WTC11 (cell line): ENCODE measurements at regions not wholly inside any gene's neighbourhood (a gene's known extent, or its start where the extent isn't known, plus 50 kb on each side); places are given as distances from the start of the nearest gene placed in this dataset.

Experiments used
- ATAC-seq: fragments of 200-7000 bp; cut with Tn5 transposase; 2 replicates; pipeline ENCODE4 v1.10.0; 2021; ENCODE audit warnings: mild to moderate bottlenecking, moderate library complexity
- CTCF ChIA-PET: fragments of 300-600 bp; sonication (Branson Sonifier 250); formaldehyde crosslinking; loops from one replicate; lab custom pipeline; 2021; ENCODE audit warnings: antibody characterized with exemption; lab: Charles Lee
- POLR2A ChIA-PET: fragments of 350-600 bp; sonication (Branson Sonifier 250); formaldehyde crosslinking; loops from one replicate; lab custom pipeline; 2021; ENCODE audit warnings: antibody characterized with exemption; lab: Charles Lee
- DNase-seq: peaks from one replicate; pipeline ENCODE4 v3.0.0; 2021; ENCODE audit warnings: low spot score
- H3K27ac Mint-ChIP-seq: 2 replicates; pipeline ENCODE4 v1.8.0; 2021; ENCODE audit warnings: mixed read lengths
- H3K27me3 Mint-ChIP-seq: 2 replicates; pipeline ENCODE4 v1.8.0; 2021; ENCODE audit warnings: low read depth, mild to moderate bottlenecking, moderate library complexity, mixed read lengths
- H3K36me3 Mint-ChIP-seq: 2 replicates; pipeline ENCODE4 v1.8.0; 2021; ENCODE audit warnings: mixed read lengths
- H3K4me1 Mint-ChIP-seq: 2 replicates; pipeline ENCODE4 v1.8.0; 2022; ENCODE audit warnings: mixed read lengths
- H3K4me3 Mint-ChIP-seq: 2 replicates; pipeline ENCODE4 v1.8.0; 2021; ENCODE audit warnings: mild to moderate bottlenecking, moderate library complexity, mixed read lengths
- H3K9me3 Mint-ChIP-seq: 2 replicates; pipeline ENCODE4 v1.8.0; 2021; ENCODE audit warnings: mixed read lengths
- ETV6 ChIP-seq: sonication (generic); formaldehyde crosslinking; IDR thresholded peaks from 2 replicates; pipeline ENCODE4 v1.8.1; 2022; ENCODE audit warnings: mild to moderate bottlenecking, missing genetic modification reagents
- GTF2I ChIP-seq: fragments of 250-450 bp; sonication (Bioruptor Pico); conservative IDR thresholded peaks from 2 replicates; pipeline ENCODE4 v1.4.0; 2021; ENCODE audit warnings: mild to moderate bottlenecking
- JAZF1 ChIP-seq: fragments of 250-450 bp; sonication (Bioruptor Pico); IDR thresholded peaks from 2 replicates; pipeline ENCODE4 v1.9.0; 2021; ENCODE audit warnings: moderate library complexity, mild to moderate bottlenecking, inconsistent platforms
- KAT7 ChIP-seq: sonication (generic); formaldehyde crosslinking; IDR thresholded peaks from 2 replicates; pipeline ENCODE4 v1.8.1; 2023; ENCODE audit warnings: missing genetic modification reagents, mild to moderate bottlenecking, borderline replicate concordance
- NR3C1 ChIP-seq: sonication (generic); formaldehyde crosslinking; conservative IDR thresholded peaks from 2 replicates; pipeline ENCODE4 v1.8.1; 2023; ENCODE audit warnings: low read depth, mild to moderate bottlenecking, missing genetic modification reagents
- SMAD4 ChIP-seq: sonication (generic); formaldehyde crosslinking; IDR thresholded peaks from 2 replicates; pipeline ENCODE4 v1.8.0; 2022; ENCODE audit warnings: mild to moderate bottlenecking, missing genetic modification reagents
- SOX15 ChIP-seq: fragments of 250-450 bp; sonication (Bioruptor Pico); IDR thresholded peaks from 2 replicates; pipeline ENCODE4 v1.9.0; 2021; ENCODE audit warnings: mild to moderate bottlenecking
- TEAD4 ChIP-seq: sonication (generic); formaldehyde crosslinking; IDR thresholded peaks from 2 replicates; pipeline ENCODE4 v1.8.0; 2022; ENCODE audit warnings: mild to moderate bottlenecking, missing genetic modification reagents
- ZNF317 ChIP-seq: sonication (generic); formaldehyde crosslinking; IDR thresholded peaks from 2 replicates; pipeline ENCODE4 v1.8.1; 2023; ENCODE audit warnings: low read depth, mild to moderate bottlenecking, moderate library complexity, missing genetic modification reagents, borderline replicate concordance
- TF ChIP-seq, protein P1 (sequence below): sonication (generic); formaldehyde crosslinking; IDR thresholded peaks from 2 replicates; pipeline ENCODE4 v1.8.0; 2022; ENCODE audit warnings: mild to moderate bottlenecking, missing genetic modification reagents
- TF ChIP-seq, protein P2 (sequence below): fragments of 250-450 bp; sonication (Bioruptor Pico); IDR thresholded peaks from 2 replicates; pipeline ENCODE4 v1.8.0; 2021; ENCODE audit warnings: mild to moderate bottlenecking
- TF ChIP-seq, protein P3 (sequence below): sonication (generic); formaldehyde crosslinking; IDR thresholded peaks from 2 replicates; pipeline ENCODE4 v1.8.0; 2022; ENCODE audit warnings: missing genetic modification reagents
- TF ChIP-seq, protein P4 (sequence below): sonication (generic); formaldehyde crosslinking; IDR thresholded peaks from 2 replicates; pipeline ENCODE4 v1.8.1; 2022; ENCODE audit warnings: missing genetic modification reagents, borderline replicate concordance
- TF ChIP-seq, protein P5 (sequence below): fragments of 250-450 bp; sonication (Bioruptor Pico); conservative IDR thresholded peaks from 2 replicates; pipeline ENCODE4 v1.9.0; 2021; ENCODE audit warnings: mild to moderate bottlenecking

DNA sequence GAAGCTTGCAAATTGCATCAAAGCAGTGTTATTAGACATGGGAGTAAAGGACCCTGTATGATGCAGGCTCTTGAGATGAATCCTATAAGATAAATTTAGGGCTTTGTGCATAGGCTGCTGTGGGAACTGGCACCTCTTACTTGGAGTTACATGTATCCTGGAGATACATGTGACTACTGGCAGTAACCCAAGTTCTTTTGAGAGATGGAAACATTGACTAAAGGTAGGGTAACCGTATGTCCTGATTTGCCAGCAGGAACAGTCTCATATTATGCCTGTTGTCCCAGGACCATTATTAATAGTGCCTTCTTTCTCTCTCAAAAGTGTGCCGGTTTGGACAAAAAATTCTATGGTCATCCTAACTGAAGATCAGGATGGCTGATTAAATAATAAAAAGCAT, 195.4 kb downstream of the LACC1 start (continued):
- TF ChIP-seq SOX15 (CRISPR knock-in tag) (no peak), JAZF1 (CRISPR knock-in tag) (no peak)

DNA sequence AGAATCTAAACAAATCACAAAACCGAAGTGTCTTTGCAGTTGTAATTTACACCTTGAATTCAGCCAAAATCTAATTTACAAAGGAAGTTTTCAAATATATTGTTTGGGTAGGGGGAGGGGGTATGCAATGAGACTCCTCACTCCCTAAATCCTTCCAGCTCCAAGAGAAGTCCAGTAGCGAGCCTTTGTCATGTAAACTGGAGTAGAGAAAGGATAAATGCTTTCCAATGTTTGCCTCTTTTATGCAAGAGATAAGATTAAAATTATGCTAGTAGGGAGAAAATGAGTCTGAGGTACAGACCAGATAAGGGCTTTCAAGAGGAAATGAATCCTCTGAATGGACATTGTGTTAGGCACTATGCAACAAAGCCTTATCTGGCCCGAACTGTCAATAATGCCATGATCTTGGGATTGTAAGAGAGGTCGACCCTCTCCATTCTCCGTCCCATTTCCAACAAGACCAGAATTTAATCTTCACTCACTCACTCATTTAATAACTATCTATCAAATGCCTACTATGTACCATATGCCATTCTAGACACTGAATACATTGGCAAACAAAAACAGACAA, 199.2 kb downstream of the LACC1 start:
- peaks cover 37% of the 10 kb centered on the region for H3K9me3 Mint-ChIP-seq
- ChIA-PET POLR2A (interaction anchor here (1.1 kb wide), 1 partner anchor 358 kb away, joined by 3 read pairs; no protein-coding TSS in a partner anchor), CTCF (interaction anchor here (0.7 kb wide), 1 partner anchor 115 kb away, joined by 3 read pairs; no protein-coding TSS in a partner anchor)
- DNase-seq: no peak
- peak overlapping the region; percentile 43 for H3K4me3 Mint-ChIP-seq
- H3K27me3 Mint-ChIP-seq: peaks cover 19% of the 10 kb centered on the region
- peaks cover 29% of the 10 kb centered on the region for H3K36me3 Mint-ChIP-seq
- peak; percentile 43; the same call in 1 of the 2 replicates for TF ChIP-seq ETV6
- TF ChIP-seq ZNF317 (CRISPR knock-in tag): no peak
- TF ChIP-seq, protein P1, sequence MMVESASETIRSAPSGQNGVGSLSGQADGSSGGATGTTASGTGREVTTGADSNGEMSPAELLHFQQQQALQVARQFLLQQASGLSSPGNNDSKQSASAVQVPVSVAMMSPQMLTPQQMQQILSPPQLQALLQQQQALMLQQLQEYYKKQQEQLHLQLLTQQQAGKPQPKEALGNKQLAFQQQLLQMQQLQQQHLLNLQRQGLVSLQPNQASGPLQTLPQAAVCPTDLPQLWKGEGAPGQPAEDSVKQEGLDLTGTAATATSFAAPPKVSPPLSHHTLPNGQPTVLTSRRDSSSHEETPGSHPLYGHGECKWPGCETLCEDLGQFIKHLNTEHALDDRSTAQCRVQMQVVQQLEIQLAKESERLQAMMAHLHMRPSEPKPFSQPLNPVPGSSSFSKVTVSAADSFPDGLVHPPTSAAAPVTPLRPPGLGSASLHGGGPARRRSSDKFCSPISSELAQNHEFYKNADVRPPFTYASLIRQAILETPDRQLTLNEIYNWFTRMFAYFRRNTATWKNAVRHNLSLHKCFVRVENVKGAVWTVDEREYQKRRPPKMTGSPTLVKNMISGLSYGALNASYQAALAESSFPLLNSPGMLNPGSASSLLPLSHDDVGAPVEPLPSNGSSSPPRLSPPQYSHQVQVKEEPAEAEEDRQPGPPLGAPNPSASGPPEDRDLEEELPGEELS: peak; percentile 35; the same call in 1 of the 2 replicates
- TF ChIP-seq, protein P2, sequence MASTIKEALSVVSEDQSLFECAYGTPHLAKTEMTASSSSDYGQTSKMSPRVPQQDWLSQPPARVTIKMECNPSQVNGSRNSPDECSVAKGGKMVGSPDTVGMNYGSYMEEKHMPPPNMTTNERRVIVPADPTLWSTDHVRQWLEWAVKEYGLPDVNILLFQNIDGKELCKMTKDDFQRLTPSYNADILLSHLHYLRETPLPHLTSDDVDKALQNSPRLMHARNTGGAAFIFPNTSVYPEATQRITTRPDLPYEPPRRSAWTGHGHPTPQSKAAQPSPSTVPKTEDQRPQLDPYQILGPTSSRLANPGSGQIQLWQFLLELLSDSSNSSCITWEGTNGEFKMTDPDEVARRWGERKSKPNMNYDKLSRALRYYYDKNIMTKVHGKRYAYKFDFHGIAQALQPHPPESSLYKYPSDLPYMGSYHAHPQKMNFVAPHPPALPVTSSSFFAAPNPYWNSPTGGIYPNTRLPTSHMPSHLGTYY (CRISPR knock-in tag): no peak
- TF ChIP-seq, all 79 proteins: peak for 2
- Mint-ChIP-seq H3K4me1 (peaks cover 31% of the 10 kb centered on the region), H3K27ac (peak overlapping the region; percentile 56)
- ATAC-seq: peak; percentile 84

DNA sequence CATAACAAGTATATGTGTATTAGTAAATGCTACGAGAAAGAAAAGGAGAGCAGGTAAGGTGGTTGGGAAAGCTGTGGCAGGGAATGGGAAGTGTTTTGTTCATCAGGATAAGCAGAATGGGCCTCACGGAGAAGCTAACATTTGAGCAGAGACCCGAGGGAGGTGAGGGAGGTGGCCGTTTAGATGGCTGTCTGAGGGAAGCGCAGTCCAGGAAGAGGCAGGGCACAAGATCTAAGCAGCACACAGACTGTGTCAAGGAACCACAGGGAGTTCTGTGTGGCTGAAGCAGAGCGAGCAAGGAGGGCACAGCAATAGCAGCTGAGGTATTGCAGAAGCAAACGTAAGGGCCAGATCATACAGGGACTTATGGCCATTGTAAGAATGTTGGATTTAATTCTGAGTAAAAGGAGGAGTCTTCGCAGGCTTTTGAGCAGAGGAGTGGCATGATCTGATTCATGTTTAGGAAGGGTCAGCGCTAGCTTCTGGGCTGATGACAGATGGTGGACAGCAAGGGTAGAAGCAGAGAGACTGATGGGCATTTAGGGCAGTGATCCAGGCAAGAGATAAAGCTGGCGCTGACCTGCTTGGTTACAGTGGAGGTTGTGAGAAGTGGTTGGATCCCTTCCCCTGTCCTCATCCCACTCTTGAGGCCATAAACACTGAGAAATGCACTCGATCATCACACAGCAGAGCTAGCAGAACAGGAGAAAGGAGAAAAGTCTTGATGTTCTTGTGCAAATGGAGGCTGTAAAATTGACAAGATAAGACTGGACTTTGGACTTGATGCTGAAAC, 199.9 kb downstream of the LACC1 start:
- ATAC-seq: peak; percentile 66

More for the DNA sequence above, 199.9 kb downstream of the LACC1 start:
- H3K4me1 Mint-ChIP-seq: peaks cover 31% of the 10 kb centered on the region
- TF ChIP-seq NR3C1 (no peak), TEAD4 (CRISPR knock-in tag) (no peak), KAT7 (no peak), GTF2I (CRISPR knock-in tag) (no peak), ZNF317 (CRISPR knock-in tag) (no peak), SMAD4 (no peak)
- TF ChIP-seq, protein P1: no peak
- TF ChIP-seq, protein P3, sequence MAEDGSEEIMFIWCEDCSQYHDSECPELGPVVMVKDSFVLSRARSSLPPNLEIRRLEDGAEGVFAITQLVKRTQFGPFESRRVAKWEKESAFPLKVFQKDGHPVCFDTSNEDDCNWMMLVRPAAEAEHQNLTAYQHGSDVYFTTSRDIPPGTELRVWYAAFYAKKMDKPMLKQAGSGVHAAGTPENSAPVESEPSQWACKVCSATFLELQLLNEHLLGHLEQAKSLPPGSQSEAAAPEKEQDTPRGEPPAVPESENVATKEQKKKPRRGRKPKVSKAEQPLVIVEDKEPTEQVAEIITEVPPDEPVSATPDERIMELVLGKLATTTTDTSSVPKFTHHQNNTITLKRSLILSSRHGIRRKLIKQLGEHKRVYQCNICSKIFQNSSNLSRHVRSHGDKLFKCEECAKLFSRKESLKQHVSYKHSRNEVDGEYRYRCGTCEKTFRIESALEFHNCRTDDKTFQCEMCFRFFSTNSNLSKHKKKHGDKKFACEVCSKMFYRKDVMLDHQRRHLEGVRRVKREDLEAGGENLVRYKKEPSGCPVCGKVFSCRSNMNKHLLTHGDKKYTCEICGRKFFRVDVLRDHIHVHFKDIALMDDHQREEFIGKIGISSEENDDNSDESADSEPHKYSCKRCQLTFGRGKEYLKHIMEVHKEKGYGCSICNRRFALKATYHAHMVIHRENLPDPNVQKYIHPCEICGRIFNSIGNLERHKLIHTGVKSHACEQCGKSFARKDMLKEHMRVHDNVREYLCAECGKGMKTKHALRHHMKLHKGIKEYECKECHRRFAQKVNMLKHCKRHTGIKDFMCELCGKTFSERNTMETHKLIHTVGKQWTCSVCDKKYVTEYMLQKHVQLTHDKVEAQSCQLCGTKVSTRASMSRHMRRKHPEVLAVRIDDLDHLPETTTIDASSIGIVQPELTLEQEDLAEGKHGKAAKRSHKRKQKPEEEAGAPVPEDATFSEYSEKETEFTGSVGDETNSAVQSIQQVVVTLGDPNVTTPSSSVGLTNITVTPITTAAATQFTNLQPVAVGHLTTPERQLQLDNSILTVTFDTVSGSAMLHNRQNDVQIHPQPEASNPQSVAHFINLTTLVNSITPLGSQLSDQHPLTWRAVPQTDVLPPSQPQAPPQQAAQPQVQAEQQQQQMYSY (CRISPR knock-in tag): no peak
- TF ChIP-seq, protein P4, sequence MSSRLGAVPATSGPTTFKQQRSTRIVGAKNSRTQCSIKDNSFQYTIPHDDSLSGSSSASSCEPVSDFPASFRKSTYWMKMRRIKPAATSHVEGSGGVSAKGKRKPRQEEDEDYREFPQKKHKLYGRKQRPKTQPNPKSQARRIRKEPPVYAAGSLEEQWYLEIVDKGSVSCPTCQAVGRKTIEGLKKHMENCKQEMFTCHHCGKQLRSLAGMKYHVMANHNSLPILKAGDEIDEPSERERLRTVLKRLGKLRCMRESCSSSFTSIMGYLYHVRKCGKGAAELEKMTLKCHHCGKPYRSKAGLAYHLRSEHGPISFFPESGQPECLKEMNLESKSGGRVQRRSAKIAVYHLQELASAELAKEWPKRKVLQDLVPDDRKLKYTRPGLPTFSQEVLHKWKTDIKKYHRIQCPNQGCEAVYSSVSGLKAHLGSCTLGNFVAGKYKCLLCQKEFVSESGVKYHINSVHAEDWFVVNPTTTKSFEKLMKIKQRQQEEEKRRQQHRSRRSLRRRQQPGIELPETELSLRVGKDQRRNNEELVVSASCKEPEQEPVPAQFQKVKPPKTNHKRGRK (CRISPR knock-in tag): no peak
- TF ChIP-seq, protein P5, sequence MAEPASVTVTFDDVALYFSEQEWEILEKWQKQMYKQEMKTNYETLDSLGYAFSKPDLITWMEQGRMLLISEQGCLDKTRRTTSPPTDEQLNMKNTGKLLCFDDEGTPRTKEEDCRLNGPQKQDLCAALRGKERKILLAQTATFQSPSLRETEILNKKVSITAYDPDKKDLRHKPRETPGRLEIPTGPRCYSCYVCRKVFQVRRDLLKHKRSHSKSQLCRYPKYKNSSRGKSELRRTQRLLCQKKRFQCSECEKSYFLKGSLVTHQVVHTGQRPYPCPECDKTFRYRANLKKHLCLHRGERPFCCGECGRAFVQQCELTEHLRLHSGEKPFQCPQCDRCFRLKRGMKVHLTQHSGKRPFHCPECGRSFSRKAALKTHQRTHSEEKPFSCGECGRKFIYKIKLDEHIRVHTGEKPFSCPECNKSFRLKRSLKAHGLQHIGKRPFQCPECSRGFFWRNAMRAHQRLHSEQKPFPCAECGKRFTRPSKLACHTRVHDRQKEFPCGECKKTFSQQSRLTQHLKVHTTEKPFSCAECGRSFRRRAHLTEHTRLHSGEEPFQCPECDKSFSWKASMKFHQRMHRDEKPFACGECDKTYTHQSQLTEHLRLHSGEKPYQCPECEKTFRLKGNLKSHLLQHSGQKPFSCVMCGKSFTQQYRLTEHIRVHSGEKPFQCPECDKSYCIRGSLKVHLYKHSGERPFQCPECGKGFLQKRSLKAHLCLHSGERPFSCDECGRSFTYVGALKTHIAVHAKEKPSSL: no peak
- TF ChIP-seq, protein P2 (CRISPR knock-in tag): no peak
- H3K27me3 Mint-ChIP-seq: peaks cover 19% of the 10 kb centered on the region
- POLR2A ChIA-PET: interaction anchor here (1.1 kb wide), 1 partner anchor 357 kb away, joined by 3 read pairs; no protein-coding TSS in a partner anchor
- DNase-seq: no peak
- H3K27ac Mint-ChIP-seq: peak overlapping the region; percentile 56
- H3K9me3 Mint-ChIP-seq: peaks cover 34% of the 10 kb centered on the region
- peak overlapping the region; percentile 43 for H3K4me3 Mint-ChIP-seq
- CTCF ChIA-PET: interaction anchor here (0.7 kb wide), 1 partner anchor 114 kb away, joined by 3 read pairs; no protein-coding TSS in a partner anchor
- H3K36me3 Mint-ChIP-seq: peaks cover 29% of the 10 kb centered on the region
